ENCODE measurements at regions not wholly inside any gene's neighbourhood (a gene's known extent, or its start where the extent isn't known, plus 50 kb on each side); places are given as distances from the start of the nearest gene placed in this dataset.
"Not testable (repeated sequence)": the region's sequence is repeated elsewhere in the genome, so short reads cannot be mapped to it uniquely, and the experiment has no call there.

DNA sequence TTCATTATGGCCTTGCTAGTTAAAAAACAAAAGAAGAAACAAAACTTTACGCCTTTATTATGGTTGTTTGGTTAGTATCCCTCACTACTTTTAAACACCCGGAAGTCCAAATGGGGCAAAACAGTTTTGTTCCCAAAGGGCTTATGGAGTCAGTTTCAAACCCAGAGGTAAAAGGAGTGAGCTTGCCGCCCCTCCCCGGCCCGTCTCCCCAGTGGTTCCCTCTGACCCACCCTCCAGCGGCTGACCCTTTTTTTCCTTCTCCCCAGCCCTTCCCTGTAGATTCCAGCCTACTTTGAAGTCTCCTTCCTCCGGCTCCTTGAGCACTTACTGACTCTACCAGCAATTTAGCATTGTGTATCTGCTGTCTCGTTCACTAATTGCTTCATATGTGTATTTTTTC lies 209.2 kb downstream of the ICOS start:
- ATAC-seq (peak; percentile 27), DNase-seq (no peak)
- peaks cover 60% of the 10 kb centered on the region for H3K27me3 Mint-ChIP-seq
- H3K4me3 Mint-ChIP-seq, result peak overlapping the region; percentile 83
- H3K27ac Mint-ChIP-seq, result peak overlapping the region; percentile 60
- H3K4me1 Mint-ChIP-seq, result peaks cover 12% of the 10 kb centered on the region
- H3K36me3 Mint-ChIP-seq (ENCODE audit: low read depth), result no peaks in the 10 kb centered on the region
- no peaks in the 10 kb centered on the region for H3K9me3 ChIP-seq (ENCODE audit: control insufficient read depth, low read length, poor library complexity, severe bottlenecking)

GRCh38 chr2:204147040-204147439 lies 210.5 kb downstream of the ICOS start:
- not testable (repeated sequence) for H3K27ac Mint-ChIP-seq; H3K4me3 Mint-ChIP-seq; H3K9me3 ChIP-seq (ENCODE audit: control insufficient read depth, low read length, poor library complexity, severe bottlenecking); ATAC-seq; H3K36me3 Mint-ChIP-seq (ENCODE audit: low read depth); DNase-seq
- Mint-ChIP-seq H3K4me1 (peaks cover 17% of the 10 kb centered on the region), H3K27me3 (peaks cover 71% of the 10 kb centered on the region)

DNA sequence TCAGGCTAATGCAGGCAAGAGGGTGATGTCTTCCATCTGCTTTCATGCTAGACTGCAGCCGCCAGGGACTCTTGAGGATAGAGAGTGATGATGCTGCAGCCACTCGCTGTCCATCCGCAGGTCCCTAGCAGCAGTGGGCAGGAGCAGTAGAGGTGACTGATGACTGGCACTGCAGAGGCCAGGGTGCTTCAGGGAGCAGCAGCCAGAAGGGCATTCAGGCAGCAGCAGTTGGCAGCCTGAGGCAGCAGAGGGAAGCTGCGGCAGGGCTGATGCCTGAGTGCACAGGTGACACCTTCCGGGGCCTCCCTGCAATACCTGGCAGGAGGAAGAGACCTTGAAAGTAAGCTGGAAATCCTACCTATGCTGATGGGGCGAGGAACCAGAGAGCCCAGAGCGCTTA lies 214.2 kb downstream of the ICOS start:
- no peaks in the 10 kb centered on the region for H3K36me3 Mint-ChIP-seq (ENCODE audit: low read depth)
- H3K27me3 Mint-ChIP-seq, result peaks cover 56% of the 10 kb centered on the region
- H3K4me3 Mint-ChIP-seq, result no peak overlapping the region
- H3K4me1 Mint-ChIP-seq, result peaks cover 9% of the 10 kb centered on the region
- H3K9me3 ChIP-seq (ENCODE audit: control insufficient read depth, low read length, poor library complexity, severe bottlenecking), result no peaks in the 10 kb centered on the region
- DNase-seq (no peak), ATAC-seq (no peak)
- H3K27ac Mint-ChIP-seq, result peak overlapping the region; percentile 61

GRCh38 chr2:204152616-204153015 lies 216.1 kb downstream of the ICOS start:
- no peaks in the 10 kb centered on the region for H3K9me3 ChIP-seq (ENCODE audit: control insufficient read depth, low read length, poor library complexity, severe bottlenecking)
- H3K27me3 Mint-ChIP-seq, result peaks cover 44% of the 10 kb centered on the region
- peaks cover 6% of the 10 kb centered on the region for H3K4me1 Mint-ChIP-seq
- no peak overlapping the region for H3K27ac Mint-ChIP-seq
- DNase-seq, result no peak
- ATAC-seq, result no peak
- no peaks in the 10 kb centered on the region for H3K36me3 Mint-ChIP-seq (ENCODE audit: low read depth)
- no peak overlapping the region for H3K4me3 Mint-ChIP-seq

- no peak for ATAC-seq
- Mint-ChIP-seq H3K36me3 (ENCODE audit: low read depth) (no peaks in the 10 kb centered on the region), H3K4me1 (peaks cover 6% of the 10 kb centered on the region), H3K27ac (no peak overlapping the region), H3K4me3 (no peak overlapping the region), H3K27me3 (peaks cover 27% of the 10 kb centered on the region)
- DNase-seq, result no peak
- H3K9me3 ChIP-seq (ENCODE audit: control insufficient read depth, low read length, poor library complexity, severe bottlenecking), result no peaks in the 10 kb centered on the region
Measured at GRCh38 chr2:204154863-204155262, 218.3 kb downstream of the ICOS start.

- H3K36me3 Mint-ChIP-seq (ENCODE audit: low read depth), result peaks cover 3% of the 10 kb centered on the region
- peaks cover 3% of the 10 kb centered on the region for H3K4me1 Mint-ChIP-seq
- no peaks in the 10 kb centered on the region for H3K9me3 ChIP-seq (ENCODE audit: control insufficient read depth, low read length, poor library complexity, severe bottlenecking)
- no peak overlapping the region for H3K4me3 Mint-ChIP-seq
- ATAC-seq, result no peak
- DNase-seq, result no peak
- peaks cover 24% of the 10 kb centered on the region for H3K27me3 Mint-ChIP-seq
- H3K27ac Mint-ChIP-seq, result no peak overlapping the region
Measured at GRCh38 chr2:204156456-204156855, 219.9 kb downstream of the ICOS start.

DNA sequence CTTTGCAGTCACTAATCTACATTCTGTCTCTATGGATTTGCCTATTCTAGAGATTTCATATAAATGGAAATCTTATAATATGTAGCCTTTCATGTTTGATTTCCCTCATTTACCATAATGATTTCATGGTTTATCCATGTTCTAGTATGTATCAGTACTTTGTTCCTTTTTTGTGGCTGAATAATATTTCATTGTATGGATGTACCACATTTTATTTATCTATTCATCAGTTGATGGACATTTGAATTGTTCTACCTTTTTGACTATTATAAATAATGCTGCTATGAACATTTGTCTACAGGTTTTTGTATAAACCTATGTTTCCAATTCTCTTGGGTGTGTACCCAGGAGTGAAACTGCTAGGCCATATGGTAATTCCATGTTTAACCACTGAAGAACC lies 221.1 kb downstream of the ICOS start:
- no peaks in the 10 kb centered on the region for H3K9me3 ChIP-seq (ENCODE audit: control insufficient read depth, low read length, poor library complexity, severe bottlenecking)
- Mint-ChIP-seq H3K36me3 (ENCODE audit: low read depth) (peaks cover 3% of the 10 kb centered on the region), H3K27me3 (peaks cover 20% of the 10 kb centered on the region), H3K4me1 (no peaks in the 10 kb centered on the region), H3K27ac (no peak overlapping the region), H3K4me3 (no peak overlapping the region)
- DNase-seq (no peak), ATAC-seq (no peak)

GRCh38 chr2:204159526-204159925 lies 223.0 kb downstream of the ICOS start:
- no peak for DNase-seq
- H3K27ac Mint-ChIP-seq, result no peak overlapping the region
- H3K9me3 ChIP-seq (ENCODE audit: control insufficient read depth, low read length, poor library complexity, severe bottlenecking), result no peaks in the 10 kb centered on the region
- H3K27me3 Mint-ChIP-seq, result peaks cover 26% of the 10 kb centered on the region
- no peak for ATAC-seq
- H3K4me1 Mint-ChIP-seq, result no peaks in the 10 kb centered on the region
- H3K4me3 Mint-ChIP-seq, result no peak overlapping the region
- peaks cover 3% of the 10 kb centered on the region for H3K36me3 Mint-ChIP-seq (ENCODE audit: low read depth)

DNA sequence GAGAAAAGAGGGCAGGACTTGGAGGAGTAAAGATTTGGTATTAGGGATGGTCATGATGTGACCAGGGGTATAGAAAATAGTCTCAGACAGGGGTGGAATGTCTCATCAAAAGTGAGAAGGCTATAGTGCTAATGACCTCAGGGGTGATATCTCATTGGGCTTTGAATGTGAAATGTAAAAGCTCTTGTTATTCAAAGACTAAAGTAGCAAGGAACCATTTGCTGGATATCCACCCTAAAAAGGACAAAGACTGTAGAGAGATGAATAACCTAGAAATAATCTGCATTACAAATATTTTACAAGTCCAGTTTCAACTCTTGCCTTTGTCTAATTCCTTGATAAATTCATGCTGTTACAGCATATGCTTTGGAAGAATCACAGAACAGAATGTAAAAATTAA lies 224.4 kb downstream of the ICOS start:
- peaks cover 3% of the 10 kb centered on the region for H3K36me3 Mint-ChIP-seq (ENCODE audit: low read depth)
- no peak overlapping the region for H3K27ac Mint-ChIP-seq
- peaks cover 31% of the 10 kb centered on the region for H3K27me3 Mint-ChIP-seq
- ATAC-seq (no peak), DNase-seq (no peak)
- H3K9me3 ChIP-seq (ENCODE audit: control insufficient read depth, low read length, poor library complexity, severe bottlenecking), result no peaks in the 10 kb centered on the region
- H3K4me1 Mint-ChIP-seq, result no peaks in the 10 kb centered on the region
- H3K4me3 Mint-ChIP-seq, result no peak overlapping the region

DNA sequence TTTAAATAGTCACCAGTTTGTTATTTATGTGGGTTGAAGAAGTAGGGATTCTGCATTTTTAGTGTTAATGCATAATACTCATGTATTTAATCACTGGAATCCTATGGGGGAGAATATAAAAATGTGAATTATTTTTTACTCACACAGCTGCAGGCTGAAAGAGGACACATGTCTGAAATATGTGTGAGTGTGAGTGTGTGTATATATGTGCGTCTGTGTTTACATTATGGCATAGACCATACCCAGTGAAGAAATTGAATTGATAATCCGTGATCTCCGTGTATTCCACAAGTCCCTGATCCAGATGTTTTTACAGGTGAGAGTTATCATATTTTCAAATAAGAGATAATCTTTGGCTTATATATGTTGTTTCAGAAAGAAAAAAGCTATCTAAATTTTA lies 225.3 kb downstream of the ICOS start:
- no peaks in the 10 kb centered on the region for H3K4me1 Mint-ChIP-seq
- H3K36me3 Mint-ChIP-seq (ENCODE audit: low read depth), result peaks cover 3% of the 10 kb centered on the region
- no peak for ATAC-seq
- DNase-seq, result no peak
- H3K27ac Mint-ChIP-seq, result no peak overlapping the region
- H3K4me3 Mint-ChIP-seq, result no peak overlapping the region
- H3K9me3 ChIP-seq (ENCODE audit: control insufficient read depth, low read length, poor library complexity, severe bottlenecking), result no peaks in the 10 kb centered on the region
- peaks cover 31% of the 10 kb centered on the region for H3K27me3 Mint-ChIP-seq

DNA sequence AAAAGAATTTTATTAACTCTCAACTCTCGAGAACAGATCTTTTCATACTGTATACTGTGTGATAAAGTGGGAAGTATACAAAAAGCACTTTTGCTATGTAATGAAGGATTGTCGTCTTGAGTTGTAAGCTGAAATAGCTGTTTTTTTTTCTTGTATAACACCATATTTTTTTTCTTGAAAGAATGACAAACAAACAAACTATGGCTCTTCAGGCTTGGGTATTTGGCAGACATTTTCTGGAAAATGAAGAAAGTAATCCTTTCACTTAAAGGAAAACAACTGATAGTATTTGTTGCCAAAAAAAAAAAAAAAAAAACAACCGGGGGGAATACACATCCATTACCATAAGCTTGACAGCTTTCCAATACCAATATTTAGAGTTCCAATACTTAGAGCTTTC lies 230.4 kb downstream of the ICOS start:
- Mint-ChIP-seq H3K4me1 (no peaks in the 10 kb centered on the region), H3K36me3 (ENCODE audit: low read depth) (no peaks in the 10 kb centered on the region), H3K4me3 (no peak overlapping the region), H3K27ac (no peak overlapping the region), H3K27me3 (peaks cover 11% of the 10 kb centered on the region)
- H3K9me3 ChIP-seq (ENCODE audit: control insufficient read depth, low read length, poor library complexity, severe bottlenecking), result no peaks in the 10 kb centered on the region
- ATAC-seq (no peak), DNase-seq (no peak)

- H3K27ac Mint-ChIP-seq; H3K4me3 Mint-ChIP-seq; ATAC-seq; H3K9me3 ChIP-seq (ENCODE audit: control insufficient read depth, low read length, poor library complexity, severe bottlenecking); H3K4me1 Mint-ChIP-seq; H3K36me3 Mint-ChIP-seq (ENCODE audit: low read depth); DNase-seq: not testable (repeated sequence)
- H3K27me3 Mint-ChIP-seq, result peaks cover 11% of the 10 kb centered on the region
Measured at GRCh38 chr2:204167670-204168069, 231.1 kb downstream of the ICOS start.

GRCh38 chr2:204170411-204170810 lies 233.8 kb downstream of the ICOS start:
- DNase-seq, result no peak
- Mint-ChIP-seq H3K4me3 (no peak overlapping the region), H3K4me1 (no peaks in the 10 kb centered on the region), H3K27me3 (peaks cover 5% of the 10 kb centered on the region), H3K36me3 (ENCODE audit: low read depth) (no peaks in the 10 kb centered on the region), H3K27ac (no peak overlapping the region)
- ATAC-seq, result no peak
- H3K9me3 ChIP-seq (ENCODE audit: control insufficient read depth, low read length, poor library complexity, severe bottlenecking), result no peaks in the 10 kb centered on the region

GRCh38 chr2:204171432-204172144 lies 235.0 kb downstream of the ICOS start:
- Mint-ChIP-seq H3K27me3 (no peaks in the 10 kb centered on the region), H3K27ac (no peak overlapping the region), H3K4me1 (no peaks in the 10 kb centered on the region), H3K4me3 (no peak overlapping the region), H3K36me3 (ENCODE audit: low read depth) (no peaks in the 10 kb centered on the region)
- DNase-seq (no peak), ATAC-seq (no peak)
- no peaks in the 10 kb centered on the region for H3K9me3 ChIP-seq (ENCODE audit: control insufficient read depth, low read length, poor library complexity, severe bottlenecking)
